Activated naive CD4-positive, alpha-beta T cell treated with anti-CD3 and anti-CD28 coated beads, Interleukin-2, amount 10 ng/mL, durations not matched to agents 7 days and 5 days (primary cell): ENCODE measurements at regions not wholly inside any gene's neighbourhood (a gene's known extent, or its start where the extent isn't known, plus 50 kb on each side); places are given as distances from the start of the nearest gene placed in this dataset.

Source experiments
- CTCF ChIA-PET: fragments of 350-600 bp; sonication (Branson Sonifier 250); formaldehyde crosslinking; loops from one replicate; lab custom pipeline; 2021; ENCODE audit warnings: antibody characterized with exemption; lab: Charles Lee
- DNase-seq: peaks from one replicate; pipeline ENCODE4 v3.0.0-alpha.2; 2020
- H3K27ac Mint-ChIP-seq: one replicate; pipeline ENCODE4 v1.8.0; 2021; ENCODE audit warnings: mild to moderate bottlenecking, moderate library complexity, mixed read lengths
- H3K27me3 Mint-ChIP-seq: one replicate; pipeline ENCODE4 v1.8.0; 2021; ENCODE audit warnings: mild to moderate bottlenecking, mixed read lengths
- H3K36me3 Mint-ChIP-seq: one replicate; pipeline ENCODE4 v1.8.0; 2021; ENCODE audit warnings: mixed read lengths
- H3K4me1 Mint-ChIP-seq: one replicate; pipeline ENCODE4 v1.8.0; 2021; ENCODE audit warnings: mixed read lengths
- H3K4me3 Mint-ChIP-seq: one replicate; pipeline ENCODE4 v1.8.0; 2021; ENCODE audit warnings: mild to moderate bottlenecking, moderate library complexity, mixed read lengths
- H3K9me3 Mint-ChIP-seq: one replicate; pipeline ENCODE4 v1.8.0; 2021; ENCODE audit warnings: mixed read lengths

- CTCF ChIA-PET: no interaction called here
- peaks cover 4% of the 10 kb centered on the region for H3K9me3 Mint-ChIP-seq
- peaks cover 3% of the 10 kb centered on the region for H3K4me1 Mint-ChIP-seq
- no peak for DNase-seq
- H3K27ac Mint-ChIP-seq: no peak overlapping the region
- no peak overlapping the region for H3K4me3 Mint-ChIP-seq
- H3K36me3 Mint-ChIP-seq: no peaks in the 10 kb centered on the region
- H3K27me3 Mint-ChIP-seq: no peaks in the 10 kb centered on the region
Measured at GRCh38 chr3:19093084-19093483, 55.2 kb upstream of the KCNH8 start.

DNA sequence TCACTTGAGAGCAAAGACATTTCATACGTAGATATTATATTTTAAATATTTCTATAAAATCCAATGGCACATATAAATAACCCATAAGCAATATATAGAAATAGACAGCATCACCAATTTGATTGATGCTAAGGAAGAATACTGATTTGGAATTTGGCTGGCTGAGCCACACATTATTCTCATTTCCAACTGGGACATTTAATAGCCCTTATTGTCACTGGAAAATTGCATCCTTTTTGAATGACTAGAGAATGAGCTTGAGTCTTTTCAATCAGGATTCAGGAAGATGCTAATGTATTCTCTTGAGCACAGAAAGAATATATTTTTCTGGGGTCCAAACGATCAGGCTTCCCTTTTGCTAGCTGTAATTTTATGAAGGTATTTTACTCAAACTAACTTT is 70.9 kb upstream of the KCNH8 start:
- H3K27me3 Mint-ChIP-seq: no peaks in the 10 kb centered on the region
- no peak overlapping the region for H3K27ac Mint-ChIP-seq
- H3K4me1 Mint-ChIP-seq: no peaks in the 10 kb centered on the region
- CTCF ChIA-PET: no interaction called here
- DNase-seq: no peak
- no peaks in the 10 kb centered on the region for H3K36me3 Mint-ChIP-seq
- no peak overlapping the region for H3K4me3 Mint-ChIP-seq
- no peaks in the 10 kb centered on the region for H3K9me3 Mint-ChIP-seq

DNA sequence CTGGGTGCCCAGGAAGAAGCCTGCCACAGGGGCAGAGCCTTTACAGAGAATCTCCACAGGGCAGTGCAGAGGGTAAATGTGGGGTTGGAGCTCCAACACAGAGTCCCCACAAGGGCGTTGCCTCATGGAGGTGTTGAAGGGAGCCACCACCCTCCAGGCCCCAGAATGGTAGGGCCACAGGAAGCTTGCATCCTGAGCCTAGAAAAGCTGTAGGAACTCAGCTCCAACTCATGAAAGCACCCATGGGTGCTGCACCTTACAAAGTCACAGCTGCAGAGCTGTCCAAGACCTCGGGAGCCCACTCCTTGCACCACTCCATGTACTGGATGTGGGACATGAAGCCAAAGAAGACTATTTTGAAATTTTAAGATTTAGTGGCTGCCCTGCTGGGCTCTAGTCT is 73.3 kb upstream of the KCNH8 start:
- no peaks in the 10 kb centered on the region for H3K4me1 Mint-ChIP-seq
- no peaks in the 10 kb centered on the region for H3K36me3 Mint-ChIP-seq
- no peak for DNase-seq
- CTCF ChIA-PET: no interaction called here
- H3K27me3 Mint-ChIP-seq: no peaks in the 10 kb centered on the region
- no peaks in the 10 kb centered on the region for H3K9me3 Mint-ChIP-seq
- H3K27ac Mint-ChIP-seq: no peak overlapping the region
- no peak overlapping the region for H3K4me3 Mint-ChIP-seq

- H3K27me3 Mint-ChIP-seq: no peaks in the 10 kb centered on the region
- CTCF ChIA-PET: no interaction called here
- DNase-seq: no peak
- no peaks in the 10 kb centered on the region for H3K4me1 Mint-ChIP-seq
- no peak overlapping the region for H3K4me3 Mint-ChIP-seq
- H3K9me3 Mint-ChIP-seq: no peaks in the 10 kb centered on the region
- no peaks in the 10 kb centered on the region for H3K36me3 Mint-ChIP-seq
- H3K27ac Mint-ChIP-seq: no peak overlapping the region
Measured at GRCh38 chr3:19074257-19074900, 73.9 kb upstream of the KCNH8 start.

- CTCF ChIA-PET: no interaction called here
- no peaks in the 10 kb centered on the region for H3K36me3 Mint-ChIP-seq
- no peak for DNase-seq
- no peaks in the 10 kb centered on the region for H3K4me1 Mint-ChIP-seq
- H3K27ac Mint-ChIP-seq: no peak overlapping the region
- no peaks in the 10 kb centered on the region for H3K9me3 Mint-ChIP-seq
- no peak overlapping the region for H3K4me3 Mint-ChIP-seq
- no peaks in the 10 kb centered on the region for H3K27me3 Mint-ChIP-seq
Measured at GRCh38 chr3:19073341-19074105, 74.8 kb upstream of the KCNH8 start.

DNA sequence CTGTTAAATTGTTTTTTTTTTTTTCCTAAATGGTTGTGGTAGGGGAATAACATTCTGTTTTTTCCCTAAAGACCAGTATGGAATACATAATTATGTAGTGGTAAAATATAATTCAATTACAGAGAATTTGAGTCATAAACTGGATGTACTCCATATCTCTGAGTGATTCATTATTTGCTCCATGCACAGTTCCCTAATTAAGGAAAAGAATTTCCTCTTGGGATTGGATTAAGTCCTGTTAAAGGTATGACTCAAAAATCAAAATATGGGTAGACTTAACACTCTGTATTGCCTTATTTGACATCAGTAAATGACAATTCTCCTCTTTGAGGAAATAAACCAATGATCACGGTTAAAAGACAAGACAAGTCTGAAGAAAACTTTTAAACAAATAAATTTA is 78.0 kb upstream of the KCNH8 start:
- no peaks in the 10 kb centered on the region for H3K4me1 Mint-ChIP-seq
- no peaks in the 10 kb centered on the region for H3K36me3 Mint-ChIP-seq
- H3K9me3 Mint-ChIP-seq: no peaks in the 10 kb centered on the region
- no peaks in the 10 kb centered on the region for H3K27me3 Mint-ChIP-seq
- no peak overlapping the region for H3K27ac Mint-ChIP-seq
- no peak for DNase-seq
- CTCF ChIA-PET: no interaction called here
- no peak overlapping the region for H3K4me3 Mint-ChIP-seq

DNA sequence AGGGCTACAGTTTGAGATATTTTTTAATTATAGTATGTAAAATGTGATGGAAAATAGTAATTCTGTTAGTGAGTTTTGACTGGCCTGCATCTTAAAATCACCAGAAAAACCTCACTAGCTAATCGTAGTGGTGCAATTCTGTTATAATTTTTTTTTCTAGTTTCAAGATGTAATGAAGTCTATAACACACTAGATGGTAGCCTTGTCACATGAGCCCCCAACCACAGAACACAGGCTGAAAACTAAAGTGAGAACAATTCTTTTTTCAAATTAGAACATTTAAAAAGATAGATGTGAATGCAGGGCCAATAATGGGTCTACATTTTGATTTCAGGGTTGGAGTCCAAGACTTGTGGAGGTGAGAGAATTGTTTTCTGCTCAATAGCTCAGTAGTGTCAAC is 83.3 kb upstream of the KCNH8 start:
- DNase-seq: no peak
- Mint-ChIP-seq H3K27ac (no peak overlapping the region), H3K36me3 (no peaks in the 10 kb centered on the region), H3K9me3 (no peaks in the 10 kb centered on the region), H3K27me3 (no peaks in the 10 kb centered on the region), H3K4me3 (no peak overlapping the region), H3K4me1 (no peaks in the 10 kb centered on the region)
- CTCF ChIA-PET: interaction anchor here (1.3 kb wide), 1 partner anchor 282 kb away, joined by 4 read pairs; no protein-coding TSS in a partner anchor

- no peak overlapping the region for H3K4me3 Mint-ChIP-seq
- no peak overlapping the region for H3K27ac Mint-ChIP-seq
- CTCF ChIA-PET: no interaction called here
- no peaks in the 10 kb centered on the region for H3K27me3 Mint-ChIP-seq
- no peaks in the 10 kb centered on the region for H3K36me3 Mint-ChIP-seq
- no peak for DNase-seq
- no peaks in the 10 kb centered on the region for H3K9me3 Mint-ChIP-seq
- no peaks in the 10 kb centered on the region for H3K4me1 Mint-ChIP-seq
Measured at GRCh38 chr3:19063936-19064335, 84.4 kb upstream of the KCNH8 start.

GRCh38 chr3:19060404-19060803 is 87.9 kb upstream of the KCNH8 start:
- no peak overlapping the region for H3K4me3 Mint-ChIP-seq
- no peaks in the 10 kb centered on the region for H3K27me3 Mint-ChIP-seq
- CTCF ChIA-PET: no interaction called here
- no peaks in the 10 kb centered on the region for H3K9me3 Mint-ChIP-seq
- H3K36me3 Mint-ChIP-seq: no peaks in the 10 kb centered on the region
- H3K4me1 Mint-ChIP-seq: no peaks in the 10 kb centered on the region
- DNase-seq: no peak
- no peak overlapping the region for H3K27ac Mint-ChIP-seq

- H3K9me3 Mint-ChIP-seq: no peaks in the 10 kb centered on the region
- no peak for DNase-seq
Measured at GRCh38 chr3:19052874-19053273, 95.4 kb upstream of the KCNH8 start.

GRCh38 chr3:19046440-19046839 is 101.9 kb upstream of the KCNH8 start:
- Mint-ChIP-seq H3K4me3 (no peak overlapping the region), H3K27ac (no peak overlapping the region), H3K36me3 (no peaks in the 10 kb centered on the region), H3K27me3 (no peaks in the 10 kb centered on the region), H3K9me3 (no peaks in the 10 kb centered on the region), H3K4me1 (no peaks in the 10 kb centered on the region)
- CTCF ChIA-PET: interaction anchor here (0.8 to 1.0 kb wide), 2 partner anchors 174 to 210 kb away, joined by 3 to 4 read pairs; no protein-coding TSS in a partner anchor
- DNase-seq: no peak

More at GRCh38 chr3:19052874-19053273, 95.4 kb upstream of the KCNH8 start:
- Mint-ChIP-seq H3K4me3 (no peak overlapping the region), H3K27me3 (peaks cover 3% of the 10 kb centered on the region), H3K27ac (no peak overlapping the region), H3K4me1 (no peaks in the 10 kb centered on the region), H3K36me3 (no peaks in the 10 kb centered on the region)
- CTCF ChIA-PET: no interaction called here

GRCh38 chr3:19030522-19030839 is 117.8 kb upstream of the KCNH8 start:
- no peak overlapping the region for H3K4me3 Mint-ChIP-seq
- H3K36me3 Mint-ChIP-seq: no peaks in the 10 kb centered on the region
- no peaks in the 10 kb centered on the region for H3K4me1 Mint-ChIP-seq
- CTCF ChIA-PET: no interaction called here
- no peak overlapping the region for H3K27ac Mint-ChIP-seq
- peak; percentile 23 for DNase-seq
- H3K27me3 Mint-ChIP-seq: peaks cover 12% of the 10 kb centered on the region
- H3K9me3 Mint-ChIP-seq: no peaks in the 10 kb centered on the region

DNA sequence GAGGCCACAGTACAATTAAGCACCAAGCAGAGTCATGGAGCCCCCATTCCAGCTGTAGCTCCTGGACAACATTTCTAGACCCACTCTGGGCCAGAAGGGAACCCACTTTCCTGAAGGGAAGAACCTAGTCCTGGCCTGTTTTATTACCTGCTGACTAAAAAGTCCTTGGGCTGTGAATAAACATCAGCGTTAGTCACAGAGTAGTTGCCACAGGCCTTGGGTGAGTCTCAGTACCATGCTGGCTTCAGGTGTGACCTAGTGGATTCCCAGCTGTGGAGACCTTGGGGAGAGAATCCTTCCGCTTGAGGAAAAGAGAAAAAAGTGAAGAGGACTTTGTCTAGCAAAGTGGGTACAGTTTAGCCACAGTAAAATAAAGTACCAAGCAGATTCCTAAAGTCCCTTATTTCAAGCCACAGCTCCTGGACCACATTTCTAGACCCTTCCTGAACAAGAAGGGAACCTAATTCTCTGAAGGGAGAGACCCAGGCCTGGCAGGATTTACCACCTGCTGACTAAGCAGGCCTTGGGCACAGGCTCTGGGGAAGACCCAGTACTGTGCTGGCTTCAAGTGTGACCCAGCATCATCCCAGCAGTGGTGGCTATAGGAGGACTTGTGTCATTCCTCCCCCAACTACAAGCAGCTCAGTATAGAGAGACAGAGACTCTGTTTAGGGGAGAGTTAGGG is 118.3 kb upstream of the KCNH8 start:
- CTCF ChIA-PET: no interaction called here
- no peaks in the 10 kb centered on the region for H3K4me1 Mint-ChIP-seq
- DNase-seq: no peak
- H3K27ac Mint-ChIP-seq: no peak overlapping the region
- no peaks in the 10 kb centered on the region for H3K9me3 Mint-ChIP-seq
- no peaks in the 10 kb centered on the region for H3K36me3 Mint-ChIP-seq
- peaks cover 12% of the 10 kb centered on the region for H3K27me3 Mint-ChIP-seq
- no peak overlapping the region for H3K4me3 Mint-ChIP-seq

DNA sequence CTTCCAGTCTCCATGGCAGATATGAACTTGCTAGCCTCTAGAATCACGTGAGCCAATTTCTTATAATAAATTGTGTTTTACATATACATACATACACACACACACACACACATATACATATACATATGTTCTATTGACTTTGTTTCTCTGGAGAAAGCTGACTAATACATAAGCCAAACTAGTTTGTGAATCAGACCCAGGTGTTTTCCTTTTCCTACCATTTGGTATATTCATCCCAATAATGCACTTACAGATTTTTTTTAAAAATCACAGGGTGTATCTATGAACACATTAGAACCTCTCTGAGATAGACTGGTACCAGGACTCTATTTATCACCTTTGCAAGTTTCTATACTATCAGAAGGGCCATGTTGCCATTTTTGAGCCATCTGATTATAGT is 122.9 kb upstream of the KCNH8 start:
- no peak for DNase-seq
- no peaks in the 10 kb centered on the region for H3K4me1 Mint-ChIP-seq
- no peaks in the 10 kb centered on the region for H3K36me3 Mint-ChIP-seq
- no peak overlapping the region for H3K4me3 Mint-ChIP-seq
- CTCF ChIA-PET: no interaction called here
- no peak overlapping the region for H3K27ac Mint-ChIP-seq
- H3K27me3 Mint-ChIP-seq: peaks cover 9% of the 10 kb centered on the region
- H3K9me3 Mint-ChIP-seq: no peaks in the 10 kb centered on the region

GRCh38 chr3:19022546-19022945 is 125.8 kb upstream of the KCNH8 start:
- H3K4me1 Mint-ChIP-seq: no peaks in the 10 kb centered on the region
- H3K27me3 Mint-ChIP-seq: no peaks in the 10 kb centered on the region
- H3K9me3 Mint-ChIP-seq: no peaks in the 10 kb centered on the region
- no peaks in the 10 kb centered on the region for H3K36me3 Mint-ChIP-seq
- DNase-seq: no peak
- CTCF ChIA-PET: no interaction called here
- H3K27ac Mint-ChIP-seq: no peak overlapping the region
- no peak overlapping the region for H3K4me3 Mint-ChIP-seq
